ENCODE measurements at regions not wholly inside any gene's neighbourhood (a gene's known extent, or its start where the extent isn't known, plus 50 kb on each side); places are given as distances from the start of the nearest gene placed in this dataset.

- no peak for DNase-seq (ENCODE audit: low read depth in 4 of 4, low spot score in 3 of 4)
Observed at GRCh38 chr18:37667836-37668235, 102.2 kb upstream of the CELF4 start.

GRCh38 chr18:37666991-37667390 is 101.4 kb upstream of the CELF4 start:
- DNase-seq (ENCODE audit: low read depth in 4 of 4, low spot score in 3 of 4): no peak

DNA sequence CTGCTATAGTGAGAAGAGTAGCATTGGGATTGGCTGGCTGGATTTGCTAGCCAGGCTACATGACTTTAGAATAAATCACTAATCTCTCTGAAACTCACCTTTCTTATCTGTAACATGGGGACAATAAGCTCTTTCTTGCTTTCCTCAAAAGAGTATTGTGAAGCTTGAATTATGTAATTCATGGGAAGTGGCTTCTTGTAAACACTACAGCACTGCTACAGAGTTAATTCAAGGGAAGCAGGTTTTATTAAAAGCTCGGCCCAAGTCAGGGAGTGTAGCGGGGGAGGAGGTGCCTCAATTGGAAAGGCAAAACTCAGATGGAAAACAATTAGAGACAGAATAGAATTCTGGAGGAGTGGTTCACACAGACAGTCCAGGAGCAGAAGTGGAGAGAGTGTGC is 100.9 kb upstream of the CELF4 start:
- no peak for DNase-seq (ENCODE audit: low read depth in 4 of 4, low spot score in 3 of 4)

DNA sequence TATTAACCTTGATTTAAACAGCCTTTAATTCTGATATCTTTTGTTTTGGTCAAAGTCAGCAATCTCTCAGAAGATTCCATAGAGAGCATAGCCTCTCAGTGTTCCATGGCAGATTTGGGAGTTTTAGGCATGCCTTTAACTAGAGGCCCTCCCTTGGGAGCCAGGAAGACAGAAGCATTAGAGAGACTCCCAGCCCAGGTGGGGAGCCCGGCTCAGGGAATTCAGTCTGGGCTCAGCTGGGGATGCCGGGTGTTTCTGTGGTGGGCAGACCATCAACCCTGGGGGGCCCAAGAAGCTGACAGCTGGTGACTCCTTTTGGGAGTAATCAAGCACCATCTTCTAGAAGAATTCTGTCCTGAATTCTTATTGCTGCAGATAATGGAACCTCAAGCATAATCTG is 99.7 kb upstream of the CELF4 start:
- DNase-seq (ENCODE audit: low read depth in 4 of 4, low spot score in 3 of 4): no peak

- DNase-seq (ENCODE audit: low read depth in 4 of 4, low spot score in 3 of 4): no peak
Observed at GRCh38 chr18:37663446-37663845, 97.8 kb upstream of the CELF4 start.

DNA sequence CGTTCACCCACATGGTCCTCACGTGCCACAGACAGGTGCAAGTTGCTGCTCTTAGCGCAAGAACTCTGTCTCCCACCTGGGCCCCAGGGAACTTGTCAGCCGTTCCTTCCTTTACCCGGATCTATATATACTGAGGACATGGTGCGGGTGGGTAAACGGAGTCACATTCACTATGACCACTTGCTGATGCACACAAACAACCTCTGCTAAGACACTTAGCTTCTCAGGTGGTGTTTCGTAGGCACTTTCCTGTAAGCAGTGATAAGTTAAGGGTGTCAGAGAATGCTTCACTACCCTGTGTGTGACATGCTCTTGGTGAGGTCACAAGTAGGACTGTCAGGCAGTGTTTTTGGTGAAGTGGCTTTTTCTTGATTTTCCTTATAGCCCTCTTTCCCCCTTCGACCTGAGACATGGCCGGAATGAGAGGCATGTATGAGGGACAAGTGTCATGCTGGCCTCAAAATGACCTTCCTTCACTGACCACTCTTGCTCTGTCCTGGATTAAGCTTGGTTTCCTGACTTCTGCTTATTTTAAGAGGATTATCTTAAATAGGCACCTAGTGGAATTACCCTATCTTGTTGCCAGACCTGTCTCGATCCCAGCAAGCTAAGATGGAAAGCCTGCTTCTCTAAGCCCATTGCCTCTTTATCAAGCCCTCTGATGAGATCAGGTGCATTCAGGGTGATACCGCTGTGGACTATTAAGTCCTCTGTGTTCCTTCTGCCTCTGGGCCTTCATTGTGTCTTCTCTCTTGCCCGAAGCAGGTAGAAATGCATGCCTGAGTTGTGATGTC is 97.1 kb upstream of the CELF4 start:
- no peak for DNase-seq (ENCODE audit: low read depth in 4 of 4, low spot score in 3 of 4)

- no peak for DNase-seq (ENCODE audit: low read depth in 4 of 4, low spot score in 3 of 4)
Observed at GRCh38 chr18:37662099-37662498, 96.5 kb upstream of the CELF4 start.

DNA sequence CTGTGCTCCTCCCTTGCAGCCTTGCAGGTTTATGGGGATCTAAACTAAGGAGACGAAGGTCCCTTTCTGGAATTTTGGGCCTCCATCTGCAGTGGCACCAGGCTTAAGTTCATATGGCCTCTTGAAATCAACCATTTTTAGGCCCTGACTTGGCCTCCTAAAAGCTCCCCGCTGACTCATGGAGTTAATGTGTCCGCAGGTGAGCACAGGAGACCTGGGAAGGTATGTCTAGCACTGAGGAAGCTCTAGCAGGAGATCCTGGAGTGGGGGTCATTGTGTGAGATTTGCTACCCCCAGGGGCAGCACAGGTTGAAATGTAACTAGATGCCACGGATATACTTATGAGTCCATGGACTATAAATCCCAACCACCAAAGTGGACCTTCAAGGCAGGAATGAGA is 95.9 kb upstream of the CELF4 start:
- no peak for DNase-seq (ENCODE audit: low read depth in 4 of 4, low spot score in 3 of 4)

- DNase-seq (ENCODE audit: low read depth in 4 of 4, low spot score in 3 of 4): no peak
Observed at GRCh38 chr18:37661061-37661460, 95.5 kb upstream of the CELF4 start.

GRCh38 chr18:37660658-37661057 is 95.1 kb upstream of the CELF4 start:
- no peak for DNase-seq (ENCODE audit: low read depth in 4 of 4, low spot score in 3 of 4)

DNA sequence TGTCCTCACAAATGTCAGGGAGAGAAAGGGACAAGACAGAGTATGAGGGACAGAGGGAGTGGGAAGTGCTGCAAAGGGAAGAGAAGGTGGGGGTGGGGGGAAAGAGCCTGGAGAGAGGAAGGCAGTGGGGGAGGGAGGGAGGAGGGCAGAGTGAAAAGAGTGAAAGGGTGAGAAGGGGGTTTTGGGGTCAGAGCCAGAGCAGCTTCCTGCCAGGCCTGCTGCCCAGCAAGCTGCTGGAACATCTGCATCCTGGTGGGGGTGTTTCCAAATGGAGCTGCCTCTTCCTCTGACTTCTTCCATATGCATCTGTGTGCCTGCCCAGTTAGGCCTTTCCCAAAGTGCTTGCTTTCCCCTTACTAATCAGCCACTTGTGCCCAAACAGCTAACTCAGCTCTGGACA is 94.3 kb upstream of the CELF4 start:
- no peak for DNase-seq (ENCODE audit: low read depth in 4 of 4, low spot score in 3 of 4)

DNA sequence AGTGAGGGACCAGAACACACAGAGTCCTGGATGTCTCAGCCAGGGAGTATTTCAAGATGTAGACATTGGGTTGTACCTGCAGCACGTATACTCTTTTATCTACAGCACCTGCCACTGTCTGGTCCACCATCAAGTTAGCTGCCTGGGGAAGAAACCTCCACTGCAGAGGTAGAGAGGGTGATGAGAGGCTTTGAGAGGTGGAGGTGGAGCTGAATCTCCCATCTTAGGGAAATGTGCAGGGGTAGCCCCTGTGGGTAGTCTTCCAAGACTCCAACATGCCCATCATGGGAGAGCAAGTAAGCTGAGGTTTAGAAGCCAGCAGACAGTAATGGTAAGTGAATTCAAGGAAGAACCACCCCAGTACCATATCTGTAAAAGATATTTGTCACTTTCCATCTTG is 93.3 kb upstream of the CELF4 start:
- no peak for DNase-seq (ENCODE audit: low read depth in 4 of 4, low spot score in 3 of 4)

DNA sequence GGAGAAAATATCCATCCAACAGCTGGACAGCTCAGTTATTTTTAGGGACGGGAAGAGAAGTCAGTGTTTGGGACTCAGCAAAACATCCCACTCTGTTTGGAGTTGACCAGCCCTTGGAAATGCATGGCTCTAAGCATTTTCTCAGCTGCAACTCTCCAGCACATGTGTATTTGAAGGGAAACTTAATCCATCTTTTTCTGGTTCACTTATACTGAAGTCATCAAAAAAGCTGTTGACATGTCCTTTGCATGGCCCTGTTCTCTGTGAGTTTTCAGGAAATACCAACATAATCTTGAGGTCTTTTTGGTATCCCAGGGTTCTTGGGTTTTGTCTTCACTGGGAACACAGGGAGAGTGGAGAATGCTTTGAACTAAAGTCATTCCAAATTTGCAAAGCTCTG is 91.9 kb upstream of the CELF4 start:
- DNase-seq (ENCODE audit: low read depth in 4 of 4, low spot score in 3 of 4): no peak

GRCh38 chr18:37654731-37655369 is 89.3 kb upstream of the CELF4 start:
- no peak for DNase-seq (ENCODE audit: low read depth in 4 of 4, low spot score in 3 of 4)

GRCh38 chr18:37654034-37654433 is 88.4 kb upstream of the CELF4 start:
- no peak for DNase-seq (ENCODE audit: low read depth in 4 of 4, low spot score in 3 of 4)

DNA sequence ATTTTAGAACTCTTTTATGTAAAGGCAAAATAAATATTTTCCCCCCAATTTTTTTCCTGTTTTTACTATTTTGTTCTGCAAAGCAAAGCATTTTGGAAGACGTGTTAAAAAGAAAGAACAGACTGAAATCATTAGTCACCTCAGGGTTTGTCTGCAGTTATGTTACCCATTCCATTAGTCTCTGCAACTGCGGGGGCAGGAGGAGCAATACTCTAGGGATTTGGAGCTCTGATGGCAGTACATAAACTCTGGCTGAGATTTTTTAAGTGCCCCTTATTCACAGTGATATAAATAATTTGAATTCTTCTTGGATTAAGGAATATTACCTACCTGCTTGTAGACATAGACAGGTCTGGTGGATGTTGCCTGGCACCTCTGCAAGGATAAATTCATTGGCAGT is 88.0 kb upstream of the CELF4 start:
- DNase-seq (ENCODE audit: low read depth in 4 of 4, low spot score in 3 of 4): no peak

DNA sequence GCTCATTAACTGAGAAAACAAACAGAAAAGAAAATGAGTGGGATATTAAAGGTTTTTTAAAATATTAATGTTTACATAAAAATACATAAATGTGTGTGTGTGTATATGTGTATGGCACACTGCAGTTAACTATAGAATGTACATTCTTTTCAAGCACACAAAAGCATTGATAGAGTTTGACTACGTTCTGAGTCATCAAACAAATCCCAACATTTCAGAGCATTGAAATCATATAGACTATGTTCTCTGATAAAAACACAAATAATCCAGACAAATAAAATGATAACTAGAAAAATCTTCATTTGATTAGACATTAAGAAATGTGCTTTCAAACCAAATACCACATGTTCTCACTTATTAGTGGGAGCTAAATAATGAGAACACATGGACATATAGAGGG is 84.3 kb upstream of the CELF4 start:
- DNase-seq (ENCODE audit: low read depth in 4 of 4, low spot score in 3 of 4): no peak

DNA sequence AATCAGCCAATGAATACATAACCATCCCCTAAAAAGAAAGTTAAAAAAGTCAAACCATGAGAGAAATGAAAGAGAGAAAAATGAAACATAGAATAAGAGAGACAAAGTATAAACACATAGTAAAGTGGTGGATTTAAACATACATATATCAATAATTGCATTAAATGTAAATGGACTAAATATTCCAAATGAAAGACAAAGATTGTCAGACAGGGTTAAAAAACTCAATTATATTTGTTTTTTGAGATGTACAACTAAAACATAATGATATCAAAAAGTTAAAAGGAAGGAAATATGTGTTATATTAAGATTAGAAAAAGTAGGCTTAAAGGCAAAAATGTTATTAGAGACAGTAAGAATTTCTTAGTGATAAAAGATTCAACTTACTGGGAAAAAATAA is 83.8 kb upstream of the CELF4 start:
- no peak for DNase-seq (ENCODE audit: low read depth in 4 of 4, low spot score in 3 of 4)

GRCh38 chr18:37641573-37641972 is 76.0 kb upstream of the CELF4 start:
- no peak for DNase-seq (ENCODE audit: low read depth in 4 of 4, low spot score in 3 of 4)

- no peak for DNase-seq (ENCODE audit: low read depth in 4 of 4, low spot score in 3 of 4)
Observed at GRCh38 chr18:37640504-37640903, 74.9 kb upstream of the CELF4 start.

GRCh38 chr18:37639846-37640245 is 74.2 kb upstream of the CELF4 start:
- DNase-seq (ENCODE audit: low read depth in 4 of 4, low spot score in 3 of 4): no peak

DNA sequence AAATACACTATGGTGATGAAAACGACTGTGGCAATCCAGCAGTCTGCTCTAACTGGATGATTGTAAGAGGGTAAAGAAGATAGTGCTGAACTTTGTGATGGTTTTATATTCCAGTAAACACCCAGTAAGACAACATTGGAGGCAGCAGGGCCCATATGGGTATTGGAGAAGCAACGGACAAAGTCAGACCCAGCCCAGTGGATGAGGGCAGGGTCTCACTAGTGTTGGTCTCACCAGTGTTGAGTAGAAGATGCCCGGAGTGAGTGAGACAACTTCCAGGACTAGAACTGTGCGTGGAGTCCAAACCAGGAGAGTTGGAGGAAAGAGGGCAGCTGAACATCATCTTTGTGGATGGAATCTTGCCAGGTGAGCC is 71.9 kb upstream of the CELF4 start:
- DNase-seq (ENCODE audit: low read depth in 4 of 4, low spot score in 3 of 4): no peak
